ENCODE measurements at regions not wholly inside any gene's neighbourhood (a gene's known extent, or its start where the extent isn't known, plus 50 kb on each side); places are given as distances from the start of the nearest gene placed in this dataset.

DNA sequence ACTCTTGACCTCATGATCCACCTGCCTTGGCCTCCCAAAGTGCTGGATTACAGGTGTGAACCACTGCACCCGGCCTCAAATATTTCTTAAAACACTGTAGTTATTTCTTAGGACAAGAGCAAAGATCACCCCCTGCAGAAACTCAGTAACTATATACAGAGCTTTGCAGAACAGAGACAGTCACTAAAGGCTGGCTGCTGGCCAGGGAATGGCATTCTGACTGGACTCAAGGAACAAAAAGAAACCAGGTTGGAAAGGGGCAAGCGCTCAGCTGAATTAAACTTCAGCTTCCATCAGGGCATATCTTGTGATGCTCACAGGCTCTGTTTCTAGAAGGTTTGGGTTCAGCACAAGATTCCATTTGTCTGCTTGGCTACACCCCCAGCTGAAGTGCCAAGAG lies 95.8 kb downstream of the ADAMTS15 start:
- H3K9me3 Mint-ChIP-seq, result peaks cover 2% of the 10 kb centered on the region
- no peak overlapping the region for H3K27ac Mint-ChIP-seq (ENCODE audit: unreplicated experiment)
- H3K4me1 Mint-ChIP-seq, result peaks cover 5% of the 10 kb centered on the region
- H3K36me3 Mint-ChIP-seq (ENCODE audit: low read depth), result peaks cover 3% of the 10 kb centered on the region
- no peaks in the 10 kb centered on the region for H3K27me3 Mint-ChIP-seq (ENCODE audit: low read depth)
- no peak overlapping the region for H3K4me3 Mint-ChIP-seq
- TF ChIP-seq, protein P1, sequence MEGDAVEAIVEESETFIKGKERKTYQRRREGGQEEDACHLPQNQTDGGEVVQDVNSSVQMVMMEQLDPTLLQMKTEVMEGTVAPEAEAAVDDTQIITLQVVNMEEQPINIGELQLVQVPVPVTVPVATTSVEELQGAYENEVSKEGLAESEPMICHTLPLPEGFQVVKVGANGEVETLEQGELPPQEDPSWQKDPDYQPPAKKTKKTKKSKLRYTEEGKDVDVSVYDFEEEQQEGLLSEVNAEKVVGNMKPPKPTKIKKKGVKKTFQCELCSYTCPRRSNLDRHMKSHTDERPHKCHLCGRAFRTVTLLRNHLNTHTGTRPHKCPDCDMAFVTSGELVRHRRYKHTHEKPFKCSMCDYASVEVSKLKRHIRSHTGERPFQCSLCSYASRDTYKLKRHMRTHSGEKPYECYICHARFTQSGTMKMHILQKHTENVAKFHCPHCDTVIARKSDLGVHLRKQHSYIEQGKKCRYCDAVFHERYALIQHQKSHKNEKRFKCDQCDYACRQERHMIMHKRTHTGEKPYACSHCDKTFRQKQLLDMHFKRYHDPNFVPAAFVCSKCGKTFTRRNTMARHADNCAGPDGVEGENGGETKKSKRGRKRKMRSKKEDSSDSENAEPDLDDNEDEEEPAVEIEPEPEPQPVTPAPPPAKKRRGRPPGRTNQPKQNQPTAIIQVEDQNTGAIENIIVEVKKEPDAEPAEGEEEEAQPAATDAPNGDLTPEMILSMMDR (conservative IDR thresholded peaks at IDR 0.05), result no peak
- DNase-seq (ENCODE audit: low read depth, low spot score), result no peak

DNA sequence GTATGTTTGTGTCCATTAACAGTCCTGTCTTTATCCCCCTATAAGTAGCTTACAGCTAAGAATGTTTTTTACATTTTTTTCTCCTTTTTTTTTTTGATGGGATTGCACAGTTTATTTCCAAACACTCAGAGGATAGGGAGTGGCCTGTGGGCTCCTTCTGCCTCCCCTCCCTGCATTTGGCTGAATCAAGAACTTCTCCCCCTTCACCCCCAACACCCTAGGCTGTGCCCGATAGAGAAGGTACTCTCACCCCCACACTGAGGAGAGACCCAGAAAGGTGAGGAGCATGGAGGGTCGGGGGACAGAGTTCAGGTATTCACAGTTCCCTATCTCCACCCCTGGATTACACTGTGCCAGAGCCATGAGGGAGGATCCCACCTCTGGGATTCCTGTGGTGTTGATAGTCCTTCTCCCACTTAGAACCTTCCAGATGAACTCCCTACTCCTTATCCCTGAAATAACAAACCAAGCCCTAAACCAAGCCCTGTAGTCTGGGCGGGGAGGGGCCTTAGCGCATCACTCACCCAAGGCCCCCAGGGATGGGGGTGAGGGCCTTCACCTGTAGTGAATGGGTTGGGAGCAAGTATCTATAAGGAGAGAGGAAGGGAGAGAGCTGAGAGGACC lies 97.1 kb downstream of the ADAMTS15 start:
- H3K27ac Mint-ChIP-seq (ENCODE audit: unreplicated experiment), result no peak overlapping the region
- no peak overlapping the region for H3K4me3 Mint-ChIP-seq
- H3K9me3 Mint-ChIP-seq, result peaks cover 2% of the 10 kb centered on the region
- DNase-seq (ENCODE audit: low read depth, low spot score), result no peak
- peaks cover 2% of the 10 kb centered on the region for H3K4me1 Mint-ChIP-seq
- TF ChIP-seq, protein P1 (conservative IDR thresholded peaks at IDR 0.05), result no peak
- peaks cover under 1% of the 10 kb centered on the region for H3K36me3 Mint-ChIP-seq (ENCODE audit: low read depth)
- H3K27me3 Mint-ChIP-seq (ENCODE audit: low read depth), result no peaks in the 10 kb centered on the region

DNA sequence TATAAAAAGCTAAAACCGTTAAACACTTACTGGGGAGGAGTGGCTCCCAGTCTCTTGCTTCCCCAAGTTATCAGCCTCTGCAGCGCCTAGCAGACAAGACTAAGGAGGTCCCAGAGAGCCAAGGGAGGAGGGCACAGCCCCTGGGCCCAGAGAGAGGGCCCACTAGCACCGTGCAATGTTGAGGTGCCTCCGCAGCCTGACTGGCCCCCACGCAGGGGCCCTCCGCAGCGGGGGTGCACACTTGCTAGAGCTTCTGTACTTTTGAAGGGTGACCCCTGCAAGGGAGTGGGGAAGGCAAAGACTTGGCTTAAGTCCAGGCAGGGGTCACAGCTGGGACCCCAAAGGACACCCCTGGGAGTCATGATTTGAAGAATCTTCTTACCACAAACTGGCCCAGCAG lies 98.0 kb downstream of the ADAMTS15 start:
- H3K27me3 Mint-ChIP-seq (ENCODE audit: low read depth), result no peaks in the 10 kb centered on the region
- no peak overlapping the region for H3K4me3 Mint-ChIP-seq
- DNase-seq (ENCODE audit: low read depth, low spot score), result no peak
- TF ChIP-seq, protein P1 (conservative IDR thresholded peaks at IDR 0.05), result no peak
- peaks cover 2% of the 10 kb centered on the region for H3K9me3 Mint-ChIP-seq
- peak overlapping the region; percentile 12 for H3K27ac Mint-ChIP-seq (ENCODE audit: unreplicated experiment)
- no peaks in the 10 kb centered on the region for H3K36me3 Mint-ChIP-seq (ENCODE audit: low read depth)
- H3K4me1 Mint-ChIP-seq, result no peaks in the 10 kb centered on the region

DNA sequence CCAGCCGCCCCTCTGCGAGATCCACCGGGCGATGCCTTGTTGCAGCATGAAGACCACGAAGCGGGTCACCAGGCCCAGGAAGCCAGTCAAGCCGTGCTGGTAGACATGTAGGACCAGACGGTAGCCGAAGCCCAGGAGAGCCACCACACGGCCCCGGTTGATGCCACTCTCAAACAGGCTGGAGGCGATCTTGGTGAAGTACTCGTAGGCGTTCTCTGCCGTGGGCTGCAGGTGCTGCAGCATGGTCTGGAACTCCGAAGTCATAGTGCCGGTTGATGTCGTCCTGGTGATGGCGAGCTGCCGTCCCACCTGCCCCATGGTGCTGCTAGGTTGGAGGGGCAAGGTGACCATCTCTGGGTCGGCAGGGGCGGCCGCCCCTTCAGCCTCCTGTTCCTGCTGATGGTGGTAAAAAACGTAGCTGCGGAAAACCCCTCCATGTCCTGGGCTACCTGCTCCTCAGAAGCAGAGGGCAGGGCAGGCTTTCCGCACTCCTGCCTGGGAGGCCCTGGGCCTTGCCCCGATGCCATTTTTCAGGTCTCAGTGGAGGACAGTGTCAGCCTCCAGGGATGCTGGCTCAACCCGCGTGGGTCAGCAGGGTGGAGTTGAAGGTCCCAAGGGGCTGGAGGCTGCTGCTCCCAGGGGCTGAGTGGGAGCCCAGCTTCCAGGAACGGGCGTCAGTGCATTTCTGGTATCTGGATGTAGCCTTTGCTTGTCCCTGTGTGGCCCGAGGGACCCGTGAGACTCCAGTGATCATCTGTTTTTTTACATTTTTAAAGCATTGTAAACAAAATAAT lies 98.7 kb downstream of the ADAMTS15 start:
- TF ChIP-seq, protein P1 (conservative IDR thresholded peaks at IDR 0.05), result no peak
- Mint-ChIP-seq H3K36me3 (ENCODE audit: low read depth) (no peaks in the 10 kb centered on the region), H3K9me3 (peaks cover 2% of the 10 kb centered on the region), H3K27me3 (ENCODE audit: low read depth) (no peaks in the 10 kb centered on the region), H3K27ac (ENCODE audit: unreplicated experiment) (no peak overlapping the region), H3K4me1 (no peaks in the 10 kb centered on the region), H3K4me3 (no peak overlapping the region)
- no peak for DNase-seq (ENCODE audit: low read depth, low spot score)

DNA sequence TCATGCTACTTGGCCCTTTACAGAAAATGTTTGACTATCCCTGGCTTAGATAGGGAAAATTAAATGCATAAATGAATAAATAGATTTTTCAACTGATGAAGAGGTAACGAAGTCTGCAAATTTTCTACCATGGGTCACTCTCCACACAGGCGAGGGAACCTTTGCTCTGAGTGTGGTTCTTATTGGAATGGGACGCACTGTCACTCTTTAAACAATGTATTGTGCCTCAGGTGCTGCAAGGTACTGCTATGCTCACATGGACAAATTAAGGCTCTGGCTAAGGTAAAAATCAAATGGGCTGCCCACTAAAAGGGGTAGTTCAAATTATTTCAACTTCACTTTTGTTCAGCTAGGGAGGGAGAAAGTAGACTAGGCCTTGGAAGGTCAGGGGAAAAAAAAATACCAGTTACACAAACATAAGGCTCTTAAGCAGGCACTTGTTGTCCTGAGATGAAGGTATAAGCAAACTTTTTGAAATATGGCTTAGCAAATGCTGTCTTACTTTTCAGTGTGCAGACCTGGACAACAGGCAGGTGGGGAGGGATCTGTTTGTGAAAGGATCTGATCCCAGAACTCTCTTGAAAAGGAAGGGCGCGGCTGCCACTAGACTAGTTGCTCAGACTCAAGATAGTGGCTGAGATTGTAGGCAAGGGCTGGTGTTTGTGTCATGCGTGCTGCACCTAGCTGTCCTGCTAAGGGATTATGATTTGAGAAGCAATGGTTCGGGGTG lies 99.5 kb downstream of the ADAMTS15 start:
- Mint-ChIP-seq H3K27ac (ENCODE audit: unreplicated experiment) (no peak overlapping the region), H3K4me3 (no peak overlapping the region), H3K9me3 (no peaks in the 10 kb centered on the region), H3K27me3 (ENCODE audit: low read depth) (no peaks in the 10 kb centered on the region), H3K36me3 (ENCODE audit: low read depth) (no peaks in the 10 kb centered on the region), H3K4me1 (no peaks in the 10 kb centered on the region)
- DNase-seq (ENCODE audit: low read depth, low spot score), result no peak
- TF ChIP-seq, protein P1 (conservative IDR thresholded peaks at IDR 0.05), result no peak
